ENCODE measurements at regions not wholly inside any gene's neighbourhood (a gene's known extent, or its start where the extent isn't known, plus 50 kb on each side); places are given as distances from the start of the nearest gene placed in this dataset.

GRCh38 chr4:43224559-43224958, 332.0 kb downstream of the GRXCR1 start:
- Histone ChIP-seq H3K27ac (ENCODE audit: insufficient read depth, low read depth, low read length) (no peak overlapping the region), H3K79me2 (ENCODE audit: control insufficient read depth, insufficient read depth, low read length) (no peaks in the 10 kb centered on the region), H3K9me3 (replicated peaks; ENCODE audit: control insufficient read depth, insufficient read depth, low read length) (no peaks in the 10 kb centered on the region), H3K4me3 (replicated peaks in 1 of 3; ENCODE audit: insufficient read depth in 1 of 3, low read depth in 1 of 3, low read length in 3 of 3) (no peak overlapping the region), H3K9me1 (replicated peaks; ENCODE audit: control insufficient read depth, extremely low read depth, insufficient read depth, low read length) (no peaks in the 10 kb centered on the region), H3K36me3 (ENCODE audit: control insufficient read depth in 2 of 2, extremely low read depth in 1 of 2, insufficient read depth in 2 of 2, low read length in 2 of 2) (no peaks in the 10 kb centered on the region), H3K4me1 (ENCODE audit: control insufficient read depth, extremely low read depth, insufficient read depth, low read length) (no peaks in the 10 kb centered on the region), H3K27me3 (ENCODE audit: control insufficient read depth in 2 of 2, insufficient read depth in 2 of 2, low read length in 2 of 2) (no peaks in the 10 kb centered on the region), H3K4me2 (ENCODE audit: insufficient read depth, low read length) (no peak overlapping the region), H3K9ac (replicated peaks; ENCODE audit: extremely low read depth, insufficient read depth, low read length) (no peak overlapping the region), H4K20me1 (replicated peaks; ENCODE audit: control insufficient read depth, extremely low read depth, insufficient read depth, low read length) (no peaks in the 10 kb centered on the region), H2AFZ (ENCODE audit: low read depth, low read length) (no peak overlapping the region)
- intact Hi-C loops (cut with micrococcal nuclease) (no loop called here), dilution Hi-C loops (cut with MboI; ENCODE audit: extremely low pct_ligation_motif_present, low sequenced_read_pairs) (no loop called here)
- ChIA-PET POLR2A (no interaction called here), CTCF (no interaction called here)
- no peak for TF ChIP-seq JUN (IDR thresholded peaks at IDR 0.05; ENCODE audit: borderline replicate concordance, insufficient read depth, insufficient read length, low read depth)
- no peak for TF ChIP-seq GATA2 (IDR thresholded peaks at IDR 0.05; ENCODE audit: insufficient read depth, insufficient read length, low read depth, low read length)
- TF ChIP-seq EZH2 (IDR thresholded peaks at IDR 0.05; ENCODE audit: borderline replicate concordance, low read depth, low read length, severe bottlenecking) = no peak
- no peak for TF ChIP-seq POLR2AphosphoS5 (IDR thresholded peaks at IDR 0.05; ENCODE audit: insufficient read depth, low read depth, low read length)
- TF ChIP-seq MYC (IDR thresholded peaks at IDR 0.05; ENCODE audit: low read depth, low read length) = no peak
- no peak for TF ChIP-seq FOS (IDR thresholded peaks at IDR 0.05; ENCODE audit: borderline replicate concordance, insufficient read depth, low read length)
- no peak for TF ChIP-seq CTCF (IDR thresholded peaks at IDR 0.05; ENCODE audit: extremely low read depth in 1 of 2, insufficient read depth in 1 of 2, low read depth in 1 of 2, low read length in 2 of 2)
- TF ChIP-seq MAX (IDR thresholded peaks at IDR 0.05; ENCODE audit: insufficient read depth, insufficient read length) = no peak
- no peak for TF ChIP-seq POLR2A (IDR thresholded peaks at IDR 0.05; ENCODE audit: low read depth, low read length)
- DNase-seq (ENCODE audit: low read depth, low spot score) (no peak), FAIRE-seq (no peak)
- no TSS peak for BruUV-seq (replicated peaks)
